IMR-90 (cell line): ENCODE measurements at regions not wholly inside any gene's neighbourhood (a gene's known extent, or its start where the extent isn't known, plus 50 kb on each side); places are given as distances from the start of the nearest gene placed in this dataset.
A peak's percentile ranks its signal among the peaks of the same experiment; 100 is the strongest.

ENCODE experiments used
- ATAC-seq: fragments of 200-7000 bp; cut with Tn5 transposase; 2 replicates; pipeline ENCODE4 v1.9.1; 2020; ENCODE audit warnings: low read depth, mild to moderate bottlenecking, moderate library complexity
- BruUV-seq: library from RNA; stranded (reverse); fragments of 400-500 nt; replicated peaks from 2 replicates; lab custom pipeline; 2021; lab: Mats Ljungman, UMichigan
- CTCF ChIA-PET: fragments of 300-600 bp; formaldehyde crosslinking; extraction: SDS; loops from one replicate; lab custom pipeline; 2021; ENCODE audit warnings: antibody characterized with exemption; lab: Yijun Ruan, JAX
- POLR2A ChIA-PET: fragments of 300-600 bp; sonication (Branson Sonifier 250); formaldehyde crosslinking; loops from one replicate; lab custom pipeline; 2022; ENCODE audit warnings: antibody characterized with exemption; ENCODE audit not compliant: unreplicated experiment; lab: Charles Lee
- DNase-seq: peaks from one replicate; pipeline ENCODE4 v3.0.0; 2013
- H2AFZ ChIP-seq: replicated peaks from 2 replicates; pipeline ENCODE3; 2013; ENCODE audit warnings: low read length, mild to moderate bottlenecking; ENCODE audit not compliant: poor library complexity
- H2AK5ac ChIP-seq: 2 replicates; pipeline ENCODE4 v1.6.1; 2013; ENCODE audit warnings: low read depth, low read length, inconsistent platforms
- H2AK9ac ChIP-seq: replicated peaks from 2 replicates; pipeline ENCODE3; 2013; ENCODE audit warnings: mild to moderate bottlenecking, low read depth, low read length, moderate library complexity; ENCODE audit not compliant: poor library complexity
- H2BK120ac ChIP-seq: 2 replicates; pipeline ENCODE4 v1.6.1; 2013; ENCODE audit warnings: low read depth, low read length, inconsistent platforms
- H2BK15ac ChIP-seq: 3 replicates; pipeline ENCODE4 v1.6.1; 2013; ENCODE audit warnings: low read depth, low read length, inconsistent platforms
- H2BK20ac ChIP-seq: 2 replicates; pipeline ENCODE4 v1.6.1; 2013; ENCODE audit warnings: low read depth, mild to moderate bottlenecking, inconsistent platforms, low read length, moderate library complexity
- H2BK5ac ChIP-seq: 2 replicates; pipeline ENCODE4 v1.6.1; 2013; ENCODE audit warnings: mild to moderate bottlenecking, low read depth, low read length, inconsistent platforms; ENCODE audit not compliant: poor library complexity, severe bottlenecking
- H3K14ac ChIP-seq: replicated peaks from 2 replicates; pipeline ENCODE4 v1.6.1; 2013; ENCODE audit warnings: low read depth, low read length, inconsistent platforms
- H3K18ac ChIP-seq: 2 replicates; pipeline ENCODE4 v1.6.1; 2013; ENCODE audit warnings: low read depth, low read length, control low read depth
- H3K23ac ChIP-seq: 2 replicates; pipeline ENCODE4 v1.6.1; 2013; ENCODE audit warnings: low read depth, low read length, inconsistent platforms
- H3K27ac ChIP-seq: 2 replicates; pipeline ENCODE4 v1.5.1; 2013; ENCODE audit warnings: mild to moderate bottlenecking, control low read depth, low read length; ENCODE audit not compliant: insufficient read depth
- H3K27me3 ChIP-seq: 2 replicates; pipeline ENCODE4 v1.6.1; 2013; ENCODE audit warnings: low read length; ENCODE audit not compliant: control insufficient read depth, insufficient read depth
- H3K36me3 ChIP-seq: 2 replicates; pipeline ENCODE4 v1.6.1; 2013; ENCODE audit warnings: low read length, mixed read lengths; ENCODE audit not compliant: control insufficient read depth, insufficient read depth
- H3K4ac ChIP-seq: 2 replicates; pipeline ENCODE4 v1.6.1; 2013; ENCODE audit warnings: low read depth, low read length, inconsistent platforms
- H3K4me1 ChIP-seq: 2 replicates; pipeline ENCODE4 v1.6.1; 2013; ENCODE audit warnings: low read length, mixed read lengths; ENCODE audit not compliant: control insufficient read depth, insufficient read depth
- H3K4me2 ChIP-seq: 2 replicates; pipeline ENCODE4 v1.6.1; 2013; ENCODE audit warnings: low read depth, mild to moderate bottlenecking, control low read depth, low read length, moderate library complexity
- H3K4me3 ChIP-seq: 2 replicates; pipeline ENCODE4 v1.5.1; 2013; ENCODE audit warnings: low read depth, mild to moderate bottlenecking, control low read depth, low read length, moderate library complexity; ENCODE audit not compliant: insufficient read depth
- H3K56ac ChIP-seq: 2 replicates; pipeline ENCODE4 v1.6.1; 2013; ENCODE audit warnings: low read length, inconsistent platforms; ENCODE audit not compliant: insufficient read depth; ENCODE audit errors: extremely low read depth
- H3K79me1 ChIP-seq, 2 experiments: 2 replicates each; pipeline ENCODE4 v1.6.1; 2013; ENCODE audit warnings: low read length in 2 of 2, inconsistent platforms in 1 of 2, low read depth in 1 of 2
- H3K9ac ChIP-seq: 2 replicates; pipeline ENCODE4 v1.6.1; 2013; ENCODE audit warnings: low read depth, low read length, control low read depth
- H3K9me1 ChIP-seq: 2 replicates; pipeline ENCODE4 v1.6.1; 2013; ENCODE audit warnings: low read length, inconsistent platforms; ENCODE audit not compliant: insufficient read depth
- H3K9me3 ChIP-seq: 2 replicates; pipeline ENCODE4 v1.6.1; 2013; ENCODE audit warnings: low read length; ENCODE audit not compliant: control insufficient read depth, insufficient read depth
- H4K20me1 ChIP-seq: 2 replicates; pipeline ENCODE4 v1.6.1; 2013; ENCODE audit warnings: low read length, inconsistent platforms; ENCODE audit not compliant: insufficient read depth
- H4K5ac ChIP-seq: 2 replicates; pipeline ENCODE4 v1.6.1; 2013; ENCODE audit warnings: mild to moderate bottlenecking, low read depth, low read length, control low read depth
- H4K8ac ChIP-seq, 2 experiments: 2 replicates each; pipeline ENCODE4 v1.6.1; 2013; ENCODE audit warnings: low read depth in 2 of 2, low read length in 2 of 2, control low read depth in 1 of 2, inconsistent platforms in 1 of 2
- H4K91ac ChIP-seq: 2 replicates; pipeline ENCODE4 v1.6.1; 2013; ENCODE audit warnings: low read depth, low read length, inconsistent platforms; ENCODE audit not compliant: insufficient read depth
- MAFK ChIP-seq: IDR thresholded peaks from 2 replicates; pipeline ENCODE4 v1.6.1; 2012; ENCODE audit warnings: low read depth, low read length, improper control_type of control experiment
- WGBS, 2 experiments: methylation state at CpG; one replicate each; pipeline versions ENCODE4 v1.1.5 to v1.1.7; 2013; ENCODE audit warnings: missing lambda C conversion rate in 2 of 2; ENCODE audit not compliant: insufficient read length in 1 of 2; ENCODE audit errors: extremely low coverage in 2 of 2; 5-methylcytosine and 5-hydroxymethylcytosine counted together
- dilution Hi-C: fragments of 300-500 bp; cut with HindIII; formaldehyde crosslinking; loops from one replicate; pipeline ENCODE4 v1.14.3; 2018; ENCODE audit warnings: low sequenced_read_pairs; ENCODE audit not compliant: unreplicated experiment
- in situ Hi-C: fragments of 300-500 bp; cut with MboI; formaldehyde crosslinking; loops from 3 replicates; pipeline ENCODE4 v1.14.3; 2019; ENCODE audit warnings: low sequenced_read_pairs, inconsistent platforms, mixed read lengths
- intact Hi-C: fragments of 100-400 bp; cut with micrococcal nuclease; formaldehyde crosslinking; loops from 2 replicates; pipeline ENCODE4 v1.10.0; 2022
- TF ChIP-seq, protein P1 (sequence below): fragments of 150-350 bp; IDR thresholded peaks from 2 replicates; pipeline ENCODE4 v1.6.1; 2017; ENCODE audit warnings: mild to moderate bottlenecking, antibody characterized with exemption, low read length, low read depth
- TF ChIP-seq, protein P2 (sequence below): conservative IDR thresholded peaks from 2 replicates; pipeline ENCODE4 v1.5.1; 2012; ENCODE audit warnings: mild to moderate bottlenecking, low read depth, low read length, improper control_type of control experiment

GRCh38 chr17:77405867-77406732, 265.3 kb downstream of the SEC14L1 start:
- no TSS peak for BruUV-seq
- in situ Hi-C loops, result no loop called here
- Histone ChIP-seq H3K56ac (no peak overlapping the region), H3K9me3 (no peaks in the 10 kb centered on the region), H3K9ac (no peak overlapping the region), H2BK20ac (peak overlapping the region; percentile 77; the same call in 1 of the 2 replicates), H3K4me1 (peaks cover 66% of the 10 kb centered on the region), H2BK15ac (peak overlapping the region; percentile 97; the same call in 1 of the 3 replicates), H4K20me1 (peaks cover 46% of the 10 kb centered on the region), H4K8ac (peak overlapping the region; percentile 54 to 73; a peak in 2 of 4 replicates), H3K4ac (peak overlapping the region; percentile 86), H3K36me3 (peaks cover 57% of the 10 kb centered on the region), H3K23ac (peak overlapping the region; percentile 53; the same call in 1 of the 2 replicates), H2BK120ac (peak overlapping the region; percentile 84), H2BK5ac (peak overlapping the region; percentile 85), H2AFZ (no peak overlapping the region), H3K27ac (peak overlapping the region; percentile 68), H2AK5ac (peak overlapping the region; percentile 98), H3K79me1 (peaks cover 20 to 94% of the 10 kb centered on the region in 2 experiments), H3K27me3 (no peaks in the 10 kb centered on the region), H2AK9ac (no peak overlapping the region), H4K91ac (peak overlapping the region; percentile 90), H3K18ac (no peak overlapping the region), H3K14ac (peak overlapping the region; percentile 69), H3K4me3 (no peak overlapping the region), H4K5ac (peak overlapping the region; percentile 26; the same call in 1 of the 2 replicates), H3K4me2 (no peak overlapping the region), H3K9me1 (peaks cover 42% of the 10 kb centered on the region)
- DNase-seq, result no peak
- CTCF ChIA-PET, result no interaction called here
- dilution Hi-C loops, result no loop called here
- no peak for TF ChIP-seq MAFK
- TF ChIP-seq, protein P1, sequence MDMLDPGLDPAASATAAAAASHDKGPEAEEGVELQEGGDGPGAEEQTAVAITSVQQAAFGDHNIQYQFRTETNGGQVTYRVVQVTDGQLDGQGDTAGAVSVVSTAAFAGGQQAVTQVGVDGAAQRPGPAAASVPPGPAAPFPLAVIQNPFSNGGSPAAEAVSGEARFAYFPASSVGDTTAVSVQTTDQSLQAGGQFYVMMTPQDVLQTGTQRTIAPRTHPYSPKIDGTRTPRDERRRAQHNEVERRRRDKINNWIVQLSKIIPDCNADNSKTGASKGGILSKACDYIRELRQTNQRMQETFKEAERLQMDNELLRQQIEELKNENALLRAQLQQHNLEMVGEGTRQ, result no peak
- TF ChIP-seq, protein P2, sequence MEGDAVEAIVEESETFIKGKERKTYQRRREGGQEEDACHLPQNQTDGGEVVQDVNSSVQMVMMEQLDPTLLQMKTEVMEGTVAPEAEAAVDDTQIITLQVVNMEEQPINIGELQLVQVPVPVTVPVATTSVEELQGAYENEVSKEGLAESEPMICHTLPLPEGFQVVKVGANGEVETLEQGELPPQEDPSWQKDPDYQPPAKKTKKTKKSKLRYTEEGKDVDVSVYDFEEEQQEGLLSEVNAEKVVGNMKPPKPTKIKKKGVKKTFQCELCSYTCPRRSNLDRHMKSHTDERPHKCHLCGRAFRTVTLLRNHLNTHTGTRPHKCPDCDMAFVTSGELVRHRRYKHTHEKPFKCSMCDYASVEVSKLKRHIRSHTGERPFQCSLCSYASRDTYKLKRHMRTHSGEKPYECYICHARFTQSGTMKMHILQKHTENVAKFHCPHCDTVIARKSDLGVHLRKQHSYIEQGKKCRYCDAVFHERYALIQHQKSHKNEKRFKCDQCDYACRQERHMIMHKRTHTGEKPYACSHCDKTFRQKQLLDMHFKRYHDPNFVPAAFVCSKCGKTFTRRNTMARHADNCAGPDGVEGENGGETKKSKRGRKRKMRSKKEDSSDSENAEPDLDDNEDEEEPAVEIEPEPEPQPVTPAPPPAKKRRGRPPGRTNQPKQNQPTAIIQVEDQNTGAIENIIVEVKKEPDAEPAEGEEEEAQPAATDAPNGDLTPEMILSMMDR, result no peak
- WGBS, 2 experiments, result 86% methylated on average over 3 of the region's 11 CpGs; no CpG with 5 or more reads in 1 of the 2 experiments
- ATAC-seq, result no peak
- intact Hi-C loops, result no loop called here
- POLR2A ChIA-PET, result no interaction called here
